ENCODE measurements at regions not wholly inside any gene's neighbourhood (a gene's known extent, or its start where the extent isn't known, plus 50 kb on each side); places are given as distances from the start of the nearest gene placed in this dataset.

DNA sequence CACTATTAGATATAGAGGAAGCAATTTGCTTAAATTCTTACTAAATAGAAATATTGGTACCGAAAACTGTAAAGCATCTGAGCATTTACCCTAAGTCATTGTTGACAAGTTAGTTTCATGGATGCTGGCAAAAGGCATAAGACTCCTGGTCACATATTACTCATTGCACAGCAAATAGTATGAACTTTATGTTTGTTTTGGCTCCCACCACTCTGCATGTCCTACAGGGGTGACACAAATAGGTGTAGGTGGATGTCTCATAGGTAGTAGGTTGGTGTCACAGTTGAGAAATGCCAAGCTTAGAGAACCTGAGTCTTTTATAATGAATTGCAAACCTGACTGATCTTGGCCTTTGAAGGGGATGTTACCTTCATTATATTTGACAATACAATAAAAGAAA lies 199.6 kb upstream of the SEMA3D start:
- Histone ChIP-seq H3K9me3 (ENCODE audit: insufficient read depth, low read length) (no peaks in the 10 kb centered on the region), H3K27me3 (ENCODE audit: low read length) (no peaks in the 10 kb centered on the region), H4K20me1 (ENCODE audit: low read depth, low read length) (no peaks in the 10 kb centered on the region), H3K4me2 (ENCODE audit: low read depth, low read length, poor library complexity, severe bottlenecking) (no peak overlapping the region), H3K36me3 (ENCODE audit: low read length) (no peaks in the 10 kb centered on the region), H3F3A (ENCODE audit: insufficient read depth) (no peaks in the 10 kb centered on the region), H3K9ac (ENCODE audit: low read length) (no peak overlapping the region), H3K79me2 (ENCODE audit: insufficient read depth, low read length) (no peaks in the 10 kb centered on the region), H3K27ac (ENCODE audit: low read depth, low read length) (no peak overlapping the region), H2AFZ (ENCODE audit: low read depth, low read length, severe bottlenecking) (no peak overlapping the region), H3K9me2 (replicated peaks; ENCODE audit: insufficient read depth, low read length) (no peaks in the 10 kb centered on the region), H3K4me3 (ENCODE audit: insufficient read depth, low read length, poor library complexity, severe bottlenecking) (no peak overlapping the region)
- TF ChIP-seq EZH2phosphoT487 (conservative IDR thresholded peaks at IDR 0.05; ENCODE audit: low read length) (no peak), CTCF (IDR thresholded peaks at IDR 0.05; ENCODE audit: insufficient read depth, low read length, poor library complexity, severe bottlenecking) (no peak)

DNA sequence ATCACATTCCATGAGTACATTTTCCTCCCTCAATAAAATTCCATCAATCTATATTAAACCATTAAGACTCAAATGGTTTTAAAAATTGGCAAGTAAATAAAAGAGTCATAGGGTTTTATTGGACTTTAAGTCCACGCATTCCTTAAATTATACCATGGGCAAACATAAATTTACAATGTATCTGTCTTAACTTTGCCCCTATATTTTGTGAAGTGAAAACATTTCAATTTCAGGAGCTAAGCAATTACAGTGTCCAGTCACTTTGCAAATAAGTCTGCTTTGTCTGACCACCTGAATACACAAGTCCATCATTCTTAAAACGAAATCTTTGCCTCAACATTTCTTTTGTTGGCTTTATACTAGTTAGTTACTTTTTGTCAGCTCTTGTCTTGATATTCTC lies 197.5 kb upstream of the SEMA3D start:
- no peaks in the 10 kb centered on the region for H3K9me3 ChIP-seq (ENCODE audit: insufficient read depth, low read length)
- no peaks in the 10 kb centered on the region for H4K20me1 ChIP-seq (ENCODE audit: low read depth, low read length)
- H3K36me3 ChIP-seq (ENCODE audit: low read length), result no peaks in the 10 kb centered on the region
- no peak overlapping the region for H3K4me2 ChIP-seq (ENCODE audit: low read depth, low read length, poor library complexity, severe bottlenecking)
- TF ChIP-seq EZH2phosphoT487 (conservative IDR thresholded peaks at IDR 0.05; ENCODE audit: low read length), result no peak
- TF ChIP-seq CTCF (IDR thresholded peaks at IDR 0.05; ENCODE audit: insufficient read depth, low read length, poor library complexity, severe bottlenecking), result no peak
- no peak overlapping the region for H3K27ac ChIP-seq (ENCODE audit: low read depth, low read length)
- no peaks in the 10 kb centered on the region for H3F3A ChIP-seq (ENCODE audit: insufficient read depth)
- no peak overlapping the region for H3K4me3 ChIP-seq (ENCODE audit: insufficient read depth, low read length, poor library complexity, severe bottlenecking)
- H2AFZ ChIP-seq (ENCODE audit: low read depth, low read length, severe bottlenecking), result no peak overlapping the region
- no peak overlapping the region for H3K9ac ChIP-seq (ENCODE audit: low read length)
- no peaks in the 10 kb centered on the region for H3K9me2 ChIP-seq (replicated peaks; ENCODE audit: insufficient read depth, low read length)
- H3K79me2 ChIP-seq (ENCODE audit: insufficient read depth, low read length), result no peaks in the 10 kb centered on the region
- no peaks in the 10 kb centered on the region for H3K27me3 ChIP-seq (ENCODE audit: low read length)

- Histone ChIP-seq H3K27ac (ENCODE audit: low read depth, low read length) (no peak overlapping the region), H3K27me3 (ENCODE audit: low read length) (no peaks in the 10 kb centered on the region), H3F3A (ENCODE audit: insufficient read depth) (no peaks in the 10 kb centered on the region), H3K36me3 (ENCODE audit: low read length) (no peaks in the 10 kb centered on the region), H2AFZ (ENCODE audit: low read depth, low read length, severe bottlenecking) (no peak overlapping the region), H3K9me3 (ENCODE audit: insufficient read depth, low read length) (no peaks in the 10 kb centered on the region), H3K9me2 (replicated peaks; ENCODE audit: insufficient read depth, low read length) (no peaks in the 10 kb centered on the region), H3K9ac (ENCODE audit: low read length) (no peak overlapping the region), H4K20me1 (ENCODE audit: low read depth, low read length) (no peaks in the 10 kb centered on the region), H3K4me2 (ENCODE audit: low read depth, low read length, poor library complexity, severe bottlenecking) (no peak overlapping the region), H3K4me3 (ENCODE audit: insufficient read depth, low read length, poor library complexity, severe bottlenecking) (no peak overlapping the region), H3K79me2 (ENCODE audit: insufficient read depth, low read length) (no peaks in the 10 kb centered on the region)
- TF ChIP-seq EZH2phosphoT487 (conservative IDR thresholded peaks at IDR 0.05; ENCODE audit: low read length), result no peak
- TF ChIP-seq CTCF (IDR thresholded peaks at IDR 0.05; ENCODE audit: insufficient read depth, low read length, poor library complexity, severe bottlenecking), result no peak
Measured at GRCh38 chr7:85381212-85381611, 194.4 kb upstream of the SEMA3D start.

DNA sequence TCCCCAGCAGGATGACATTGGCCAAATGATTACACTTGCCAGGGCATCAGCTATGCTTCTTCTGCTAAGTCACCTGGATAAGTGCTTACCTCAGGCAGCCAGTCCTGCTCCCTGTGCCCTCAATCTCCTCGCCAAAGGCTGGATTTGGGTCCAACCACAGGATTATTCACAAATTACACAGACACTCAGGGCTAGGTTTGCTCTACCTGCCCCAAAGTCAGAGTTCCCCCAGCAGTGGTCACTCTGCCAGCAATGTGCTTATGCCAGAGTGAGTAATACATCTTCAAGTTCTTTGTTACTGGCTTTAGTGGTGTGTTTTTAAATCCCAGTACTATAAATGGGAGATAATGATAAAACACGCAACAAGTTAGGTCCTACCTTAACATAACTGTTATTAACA lies 189.7 kb upstream of the SEMA3D start:
- Histone ChIP-seq H3K9me3 (ENCODE audit: insufficient read depth, low read length) (no peaks in the 10 kb centered on the region), H2AFZ (ENCODE audit: low read depth, low read length, severe bottlenecking) (no peak overlapping the region), H3K4me2 (ENCODE audit: low read depth, low read length, poor library complexity, severe bottlenecking) (no peak overlapping the region), H3K79me2 (ENCODE audit: insufficient read depth, low read length) (no peaks in the 10 kb centered on the region), H3K9ac (ENCODE audit: low read length) (no peak overlapping the region), H3K9me2 (replicated peaks; ENCODE audit: insufficient read depth, low read length) (no peaks in the 10 kb centered on the region), H4K20me1 (ENCODE audit: low read depth, low read length) (no peaks in the 10 kb centered on the region), H3K4me3 (ENCODE audit: insufficient read depth, low read length, poor library complexity, severe bottlenecking) (no peak overlapping the region), H3K36me3 (ENCODE audit: low read length) (no peaks in the 10 kb centered on the region), H3K27me3 (ENCODE audit: low read length) (no peaks in the 10 kb centered on the region), H3F3A (ENCODE audit: insufficient read depth) (no peaks in the 10 kb centered on the region), H3K27ac (ENCODE audit: low read depth, low read length) (no peak overlapping the region)
- TF ChIP-seq EZH2phosphoT487 (conservative IDR thresholded peaks at IDR 0.05; ENCODE audit: low read length) (no peak), CTCF (IDR thresholded peaks at IDR 0.05; ENCODE audit: insufficient read depth, low read length, poor library complexity, severe bottlenecking) (no peak)

All from SU-DHL-6 (cell line).